Hepatocyte (in vitro differentiated cells): ENCODE measurements at regions not wholly inside any gene's neighbourhood (a gene's known extent, or its start where the extent isn't known, plus 50 kb on each side); places are given as distances from the start of the nearest gene placed in this dataset.
"Not testable (repeated sequence)": the region's sequence is repeated elsewhere in the genome, so short reads cannot be mapped to it uniquely, and the experiment has no call there.

Experiments
- DNase-seq: peaks from one replicate; pipeline ENCODE4 v3.0.0-alpha.2; 2016; ENCODE audit warnings: low spot score
- H2AFZ ChIP-seq: fragments of 200-600 bp; sonication (generic); 2 replicates; pipeline ENCODE4 v1.6.0; 2016; ENCODE audit warnings: antibody characterized with exemption, mild to moderate bottlenecking
- H3K27ac ChIP-seq: fragments of 200-600 bp; sonication (generic); 2 replicates; pipeline ENCODE4 v1.5.1; 2016; ENCODE audit warnings: mild to moderate bottlenecking
- H3K27me3 ChIP-seq: fragments of 200-600 bp; sonication (generic); 2 replicates; pipeline ENCODE4 v1.6.1; 2016
- H3K36me3 ChIP-seq: fragments of 200-600 bp; sonication (generic); replicated peaks from 2 replicates; pipeline ENCODE4 v1.5.1; 2016; ENCODE audit warnings: low read depth; ENCODE audit not compliant: insufficient read depth
- H3K4me1 ChIP-seq: fragments of 200-600 bp; sonication (generic); 2 replicates; pipeline ENCODE4 v1.5.1; 2016; ENCODE audit warnings: mild to moderate bottlenecking, moderate library complexity; ENCODE audit not compliant: insufficient read depth
- H3K4me2 ChIP-seq: fragments of 200-600 bp; sonication (generic); 2 replicates; pipeline ENCODE4 v1.6.0; 2016
- H3K4me3 ChIP-seq: fragments of 200-600 bp; sonication (generic); 2 replicates; pipeline ENCODE4 v1.5.1; 2016; ENCODE audit warnings: mild to moderate bottlenecking
- H3K79me2 ChIP-seq: fragments of 200-600 bp; sonication (generic); 2 replicates; pipeline ENCODE4 v1.6.0; 2017; ENCODE audit warnings: mild to moderate bottlenecking
- H3K9me2 ChIP-seq: fragments of 200-600 bp; sonication (generic); replicated peaks from 2 replicates; pipeline ENCODE4 v1.6.0; 2017; ENCODE audit warnings: mild to moderate bottlenecking; ENCODE audit not compliant: insufficient read depth
- H3K9me3 ChIP-seq: fragments of 200-600 bp; sonication (generic); 2 replicates; pipeline ENCODE4 v1.5.1; 2016; ENCODE audit warnings: low read depth, mild to moderate bottlenecking
- H4K20me1 ChIP-seq: fragments of 200-600 bp; sonication (generic); 2 replicates; pipeline ENCODE4 v1.6.0; 2016; ENCODE audit warnings: mild to moderate bottlenecking; ENCODE audit not compliant: insufficient read depth, poor library complexity, severe bottlenecking
- EZH2 ChIP-seq: fragments of 200-600 bp; sonication (generic); IDR thresholded peaks from 2 replicates; pipeline ENCODE4 v1.6.1; 2016; ENCODE audit warnings: antibody characterized with exemption, mild to moderate bottlenecking, borderline replicate concordance
- EZH2phosphoT487 ChIP-seq: fragments of 200-600 bp; sonication (generic); IDR thresholded peaks from one replicate; pipeline ENCODE4 v1.6.1; 2018; ENCODE audit warnings: antibody characterized with exemption, mild to moderate bottlenecking, low read depth, moderate library complexity; ENCODE audit not compliant: unreplicated experiment, severe bottlenecking
- WGBS: methylation state at CpG from one replicate; pipeline ENCODE4 v1.1.6; 2016; ENCODE audit warnings: low lambda C conversion rate; ENCODE audit errors: missing lambda C conversion rate; 5-methylcytosine and 5-hydroxymethylcytosine counted together
- TF ChIP-seq, protein P1 (sequence below): fragments of 200-600 bp; sonication (generic); IDR thresholded peaks from 2 replicates; pipeline ENCODE4 v1.5.1; 2016; ENCODE audit warnings: antibody characterized with exemption, mild to moderate bottlenecking; ENCODE audit not compliant: poor library complexity

DNA sequence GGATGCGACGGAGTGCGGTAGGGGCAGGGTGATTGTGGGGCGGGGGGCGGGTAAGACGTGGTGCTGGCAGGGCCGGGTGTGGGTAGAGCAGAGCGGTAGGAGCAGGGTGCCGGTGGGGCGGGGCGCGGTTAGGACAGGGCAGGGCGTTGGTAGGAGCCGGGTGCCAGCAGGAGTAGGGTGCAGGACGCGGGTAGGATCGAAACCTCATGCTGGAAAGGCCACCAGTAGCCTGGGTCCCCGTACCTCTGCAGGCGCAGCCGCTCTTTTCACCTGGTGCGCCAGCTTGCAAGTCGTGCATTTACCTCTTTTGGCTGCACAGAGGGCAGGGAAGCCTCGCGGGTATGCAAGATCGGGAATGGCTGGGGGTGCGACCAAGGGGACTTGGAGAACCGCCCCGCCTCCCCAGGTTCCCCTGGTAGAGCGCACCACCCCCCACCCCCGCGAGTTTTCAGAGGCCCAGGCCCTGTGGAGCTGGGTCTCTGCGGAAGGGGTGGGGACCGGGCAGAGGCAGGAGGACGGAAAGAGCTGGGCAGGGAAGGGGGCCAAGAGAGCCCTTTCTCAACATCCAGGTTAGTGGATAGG lies 104.8 kb upstream of the SIMC1 start:
- Histone ChIP-seq H2AFZ (no peak overlapping the region), H3K79me2 (no peaks in the 10 kb centered on the region), H3K36me3 (no peaks in the 10 kb centered on the region), H3K27ac (no peak overlapping the region), H3K4me1 (peaks cover 9% of the 10 kb centered on the region), H3K27me3 (no peaks in the 10 kb centered on the region), H3K4me2 (peak overlapping the region; percentile 67), H3K9me3 (no peaks in the 10 kb centered on the region), H3K9me2 (no peaks in the 10 kb centered on the region), H3K4me3 (no peak overlapping the region), H4K20me1 (no peaks in the 10 kb centered on the region)
- DNase-seq = no peak
- peak; percentile 46 for TF ChIP-seq EZH2
- no peak for TF ChIP-seq EZH2phosphoT487
- 29% methylated on average over 19 of the region's 34 CpGs for WGBS

DNA sequence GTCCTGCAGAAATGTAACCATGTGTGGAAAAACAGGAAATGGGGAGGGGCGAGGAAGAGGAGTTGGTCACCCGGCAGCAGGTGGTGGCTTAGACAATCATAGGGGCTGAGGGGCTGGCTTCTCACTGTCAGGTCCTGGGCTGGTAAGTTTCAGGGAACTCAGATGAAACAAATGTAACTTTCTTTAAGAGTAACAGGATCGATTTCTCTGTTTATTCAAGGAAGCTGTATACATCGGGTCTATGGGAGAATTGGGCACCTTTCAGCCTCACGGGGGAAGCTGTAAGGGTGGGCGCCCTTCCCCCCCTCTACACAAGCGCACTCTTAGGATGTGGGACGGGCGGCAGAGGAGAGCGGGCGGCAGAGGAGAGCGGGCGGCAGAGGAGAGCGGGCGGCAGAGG lies 104.3 kb upstream of the SIMC1 start:
- TF ChIP-seq EZH2 (no peak), EZH2phosphoT487 (no peak)
- TF ChIP-seq, protein P1, sequence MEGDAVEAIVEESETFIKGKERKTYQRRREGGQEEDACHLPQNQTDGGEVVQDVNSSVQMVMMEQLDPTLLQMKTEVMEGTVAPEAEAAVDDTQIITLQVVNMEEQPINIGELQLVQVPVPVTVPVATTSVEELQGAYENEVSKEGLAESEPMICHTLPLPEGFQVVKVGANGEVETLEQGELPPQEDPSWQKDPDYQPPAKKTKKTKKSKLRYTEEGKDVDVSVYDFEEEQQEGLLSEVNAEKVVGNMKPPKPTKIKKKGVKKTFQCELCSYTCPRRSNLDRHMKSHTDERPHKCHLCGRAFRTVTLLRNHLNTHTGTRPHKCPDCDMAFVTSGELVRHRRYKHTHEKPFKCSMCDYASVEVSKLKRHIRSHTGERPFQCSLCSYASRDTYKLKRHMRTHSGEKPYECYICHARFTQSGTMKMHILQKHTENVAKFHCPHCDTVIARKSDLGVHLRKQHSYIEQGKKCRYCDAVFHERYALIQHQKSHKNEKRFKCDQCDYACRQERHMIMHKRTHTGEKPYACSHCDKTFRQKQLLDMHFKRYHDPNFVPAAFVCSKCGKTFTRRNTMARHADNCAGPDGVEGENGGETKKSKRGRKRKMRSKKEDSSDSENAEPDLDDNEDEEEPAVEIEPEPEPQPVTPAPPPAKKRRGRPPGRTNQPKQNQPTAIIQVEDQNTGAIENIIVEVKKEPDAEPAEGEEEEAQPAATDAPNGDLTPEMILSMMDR = no peak
- DNase-seq = no peak
- no peaks in the 10 kb centered on the region for H3K27me3 ChIP-seq
- no peaks in the 10 kb centered on the region for H3K79me2 ChIP-seq
- 25% methylated on average over 15 of the region's 15 CpGs for WGBS
- peaks cover 9% of the 10 kb centered on the region for H3K4me1 ChIP-seq
- no peaks in the 10 kb centered on the region for H3K36me3 ChIP-seq
- no peaks in the 10 kb centered on the region for H3K9me3 ChIP-seq
- no peaks in the 10 kb centered on the region for H3K9me2 ChIP-seq
- no peak overlapping the region for H3K4me3 ChIP-seq
- no peak overlapping the region for H3K27ac ChIP-seq
- H2AFZ ChIP-seq = no peak overlapping the region
- H4K20me1 ChIP-seq = no peaks in the 10 kb centered on the region
- peak overlapping the region; percentile 67 for H3K4me2 ChIP-seq

DNA sequence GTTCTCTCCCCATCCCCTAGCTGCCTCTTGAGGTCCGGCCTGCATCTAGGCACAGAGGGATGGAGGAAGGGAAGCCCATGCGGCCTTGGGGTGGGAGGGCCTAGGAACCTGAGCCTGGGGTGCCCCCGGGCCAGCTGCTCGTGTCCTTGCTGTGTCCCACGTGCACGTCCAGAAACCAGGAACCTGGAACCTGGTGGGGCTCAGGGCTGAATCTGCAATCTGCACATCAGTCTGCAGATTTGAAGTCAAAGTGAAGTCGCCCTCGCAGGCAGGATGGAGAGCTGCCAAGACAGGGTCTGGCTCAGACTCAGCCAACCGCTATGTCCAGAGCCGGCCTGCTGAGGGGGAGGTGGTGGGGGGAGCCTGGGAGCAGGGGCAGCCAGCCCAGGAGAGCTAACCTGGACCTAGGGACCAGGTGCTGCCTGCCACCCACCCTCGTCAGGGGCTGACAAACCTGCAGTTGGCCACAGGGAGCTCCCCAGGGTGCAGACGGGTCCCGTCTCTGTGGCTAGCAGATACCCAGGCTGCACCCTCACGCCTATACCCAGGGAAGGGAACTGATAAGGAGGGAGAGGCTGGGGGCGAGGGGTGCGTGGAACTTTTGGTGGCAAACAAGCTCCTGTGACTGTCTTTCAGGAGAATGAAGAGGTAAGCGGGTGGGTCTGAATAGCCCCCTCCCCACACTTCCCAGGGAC lies 103.5 kb upstream of the SIMC1 start:
- no peak overlapping the region for H3K4me3 ChIP-seq
- no peaks in the 10 kb centered on the region for H3K9me2 ChIP-seq
- no peak for DNase-seq
- H3K27ac ChIP-seq = no peak overlapping the region
- H3K9me3 ChIP-seq = no peaks in the 10 kb centered on the region
- H3K36me3 ChIP-seq = no peaks in the 10 kb centered on the region
- WGBS = 67% methylated on average over 17 of the region's 17 CpGs
- H3K4me2 ChIP-seq = no peak overlapping the region
- TF ChIP-seq EZH2phosphoT487 (no peak), EZH2 (no peak)
- TF ChIP-seq, protein P1 = no peak
- H4K20me1 ChIP-seq = no peaks in the 10 kb centered on the region
- H3K4me1 ChIP-seq = peaks cover 9% of the 10 kb centered on the region
- H3K27me3 ChIP-seq = no peaks in the 10 kb centered on the region
- H2AFZ ChIP-seq = no peak overlapping the region
- no peaks in the 10 kb centered on the region for H3K79me2 ChIP-seq

DNA sequence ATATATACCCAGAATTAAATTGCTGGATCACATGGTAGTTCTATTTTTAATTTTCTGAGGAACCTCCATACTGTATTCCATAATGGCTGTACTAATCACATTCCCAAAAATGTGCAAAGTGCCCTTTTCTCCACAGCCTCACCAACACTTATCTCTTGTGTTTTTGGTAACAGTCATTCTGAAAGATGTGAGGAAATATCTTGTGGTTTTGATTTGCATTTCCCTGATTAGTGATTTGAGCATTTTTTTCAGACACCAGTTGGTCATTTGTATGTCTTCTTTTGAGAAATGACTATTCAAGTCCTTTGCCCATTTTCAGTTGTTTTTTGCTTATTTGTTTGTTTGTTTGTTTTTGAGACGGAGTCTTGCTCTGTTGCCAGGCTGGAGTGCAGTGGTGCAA lies 98.1 kb upstream of the SIMC1 start:
- WGBS = 100% methylated on average over 1 of the region's 1 CpG
- H3K79me2 ChIP-seq, DNase-seq: not testable (repeated sequence)

More for the DNA sequence above, 98.1 kb upstream of the SIMC1 start:
- not testable (repeated sequence) for H4K20me1 ChIP-seq, H3K4me2 ChIP-seq, H3K9me2 ChIP-seq, H3K9me3 ChIP-seq, H3K36me3 ChIP-seq, H3K27ac ChIP-seq, H3K27me3 ChIP-seq, H3K4me3 ChIP-seq, H3K4me1 ChIP-seq, H2AFZ ChIP-seq
